ENCODE measurements at regions not wholly inside any gene's neighbourhood (a gene's known extent, or its start where the extent isn't known, plus 50 kb on each side); places are given as distances from the start of the nearest gene placed in this dataset.
"Not testable (repeated sequence)": the region's sequence is repeated elsewhere in the genome, so short reads cannot be mapped to it uniquely, and the experiment has no call there.

DNA sequence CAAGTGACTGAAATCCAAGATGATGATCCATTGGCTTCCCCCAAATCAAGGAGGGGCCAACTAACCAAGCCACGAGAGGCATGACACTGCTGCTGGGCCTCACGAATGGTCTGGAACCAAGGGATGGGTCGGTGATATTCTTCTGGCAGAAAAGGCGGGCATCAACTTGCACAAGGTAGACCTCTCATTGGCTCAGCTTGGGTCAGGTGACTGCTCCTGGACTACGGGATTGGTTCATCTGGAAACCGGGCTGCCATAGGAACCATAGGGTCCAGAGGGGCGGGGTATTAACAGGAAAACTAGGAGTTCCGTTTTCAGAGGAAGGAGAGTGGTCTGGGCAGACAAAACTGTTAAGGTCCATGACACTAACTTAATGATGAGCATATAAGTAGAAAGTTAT lies 100.9 kb downstream of the TFAP2C start:
- DNase-seq = no peak

DNA sequence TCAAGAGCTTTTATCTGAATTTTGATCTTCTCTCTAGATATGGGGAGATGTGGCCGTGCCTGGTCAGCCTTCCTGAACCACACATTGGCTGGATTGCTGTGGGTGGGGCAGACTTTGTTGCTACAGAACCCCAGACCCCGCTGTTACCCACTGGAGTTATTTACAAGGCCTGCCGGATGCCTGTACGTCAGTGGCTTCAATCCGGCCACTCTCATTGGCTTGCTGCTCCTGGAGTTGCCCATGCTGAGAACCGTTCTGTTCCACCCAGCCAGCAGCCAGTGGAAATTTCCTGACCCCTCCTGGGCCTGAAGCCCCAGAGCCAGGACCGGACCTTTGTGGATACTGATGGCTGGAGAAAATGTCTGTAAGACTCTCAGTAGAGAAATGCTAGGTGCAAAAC lies 101.9 kb downstream of the TFAP2C start:
- no peak for DNase-seq

DNA sequence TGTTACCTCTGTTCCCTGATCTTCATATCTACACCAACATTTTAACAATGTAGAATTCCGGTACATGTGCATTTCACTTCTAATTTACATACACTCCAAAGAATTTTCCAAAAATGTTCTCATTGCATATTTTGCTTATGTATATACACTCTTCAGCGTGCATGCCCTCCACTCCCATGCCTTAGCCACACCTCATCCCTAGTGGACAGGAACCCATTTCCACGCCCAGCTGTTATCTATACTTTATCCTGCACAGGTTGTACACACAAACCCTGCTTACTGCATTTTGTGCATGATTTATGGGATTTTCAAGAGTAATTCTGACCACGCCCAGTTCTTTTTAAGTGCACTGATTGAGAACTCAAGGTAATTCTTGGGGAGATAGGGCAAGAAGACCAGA lies 102.4 kb downstream of the TFAP2C start:
- no peak for DNase-seq

DNA sequence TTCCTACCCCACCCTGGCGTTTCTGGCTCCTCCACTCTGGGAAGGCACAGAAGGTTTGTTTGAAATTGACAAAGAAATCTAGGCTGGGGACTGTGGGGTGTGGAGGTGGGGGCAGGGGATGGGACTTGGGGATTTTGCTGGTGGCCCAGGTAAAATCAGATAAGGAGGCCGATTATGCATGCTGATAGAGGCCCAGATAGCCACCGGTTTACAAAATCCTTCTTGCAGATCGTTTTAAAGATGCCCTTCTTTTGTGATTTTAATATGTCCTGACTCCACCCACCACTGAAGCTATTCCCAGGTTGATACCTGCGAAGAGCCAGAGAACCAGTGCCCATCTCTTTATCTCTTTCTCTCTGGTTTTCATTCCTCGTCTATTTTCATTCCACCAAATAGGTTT lies 104.9 kb downstream of the TFAP2C start:
- no peak for DNase-seq

DNA sequence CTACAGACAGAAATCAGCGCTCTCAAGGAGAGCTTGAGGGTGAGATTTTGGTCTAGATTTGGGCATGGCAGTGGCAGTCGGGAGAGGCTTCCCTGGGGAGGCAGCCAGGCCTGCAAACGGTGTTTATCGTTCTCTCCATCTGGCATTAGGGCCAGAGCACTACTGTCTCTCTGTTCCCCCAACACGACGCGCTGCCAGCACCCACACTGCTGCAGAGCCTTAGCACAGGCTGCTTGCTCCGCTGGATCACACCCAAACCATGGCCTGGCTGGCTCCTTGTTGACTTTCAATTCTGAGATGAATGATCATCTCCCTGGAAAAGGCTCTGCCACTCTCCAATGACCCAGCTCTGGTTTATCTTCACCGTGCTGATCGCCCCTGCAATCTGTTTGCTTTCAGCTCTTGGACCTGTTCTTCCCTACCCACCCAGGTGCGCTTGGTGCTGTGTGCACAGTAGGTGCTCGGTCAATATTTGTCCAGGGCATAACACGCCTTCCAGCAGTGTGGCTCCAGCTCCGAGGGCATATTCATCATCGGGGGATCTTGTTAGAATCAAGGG lies 106.1 kb downstream of the TFAP2C start:
- DNase-seq = no peak

DNA sequence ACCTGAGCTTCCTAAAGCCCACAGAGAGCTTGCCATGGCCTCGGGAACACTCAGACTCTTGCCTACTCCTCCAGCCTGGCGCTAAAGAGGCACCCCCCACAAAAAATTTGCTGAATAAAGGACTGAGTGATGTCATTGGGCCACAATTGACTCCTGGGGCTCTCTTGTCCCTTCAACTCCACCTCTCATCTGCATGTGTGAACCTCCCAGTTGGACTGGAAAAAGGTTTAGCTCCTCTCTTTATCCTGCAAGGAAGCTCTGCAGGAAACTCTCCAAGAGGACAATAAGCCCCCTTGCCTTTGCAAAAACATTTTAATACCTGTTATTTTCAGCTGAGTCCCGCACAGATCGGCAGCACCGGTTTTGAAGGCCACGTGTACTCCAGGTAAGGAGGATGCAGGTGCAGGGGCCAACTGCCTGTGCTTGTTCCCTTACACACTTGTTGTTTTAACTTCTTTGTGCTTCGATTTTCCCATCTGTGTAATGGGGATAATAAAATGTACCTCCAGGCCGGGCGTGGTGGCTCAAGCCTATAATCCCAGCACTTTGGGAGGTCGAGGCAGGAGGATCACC lies 107.3 kb downstream of the TFAP2C start:
- no peak for DNase-seq

DNA sequence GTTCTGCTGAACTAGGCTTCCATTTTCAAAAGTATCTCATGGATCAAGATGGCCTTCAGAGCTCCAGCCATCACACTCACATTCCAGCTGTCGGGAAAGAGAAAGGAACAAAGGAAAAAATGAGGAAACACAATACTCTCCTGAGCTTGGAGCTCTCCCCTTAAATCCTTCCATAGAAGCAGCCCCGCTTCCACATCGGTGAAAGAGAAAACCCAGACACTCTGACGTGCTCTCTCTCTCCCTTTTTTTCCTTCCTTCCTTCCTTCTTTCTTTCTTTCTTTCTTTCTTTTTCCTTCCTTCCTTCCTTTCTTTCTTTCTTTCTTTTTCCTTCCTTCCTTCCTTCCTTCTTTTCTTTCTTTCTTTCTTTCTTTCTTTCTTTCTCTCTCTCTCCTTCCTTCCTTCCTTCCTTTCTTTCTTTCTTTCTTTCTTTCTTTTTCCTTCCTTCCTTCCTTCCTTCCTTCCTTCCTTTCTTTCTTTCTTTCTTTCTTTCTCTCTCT lies 115.3 kb downstream of the TFAP2C start:
- not testable (repeated sequence) for DNase-seq

DNA sequence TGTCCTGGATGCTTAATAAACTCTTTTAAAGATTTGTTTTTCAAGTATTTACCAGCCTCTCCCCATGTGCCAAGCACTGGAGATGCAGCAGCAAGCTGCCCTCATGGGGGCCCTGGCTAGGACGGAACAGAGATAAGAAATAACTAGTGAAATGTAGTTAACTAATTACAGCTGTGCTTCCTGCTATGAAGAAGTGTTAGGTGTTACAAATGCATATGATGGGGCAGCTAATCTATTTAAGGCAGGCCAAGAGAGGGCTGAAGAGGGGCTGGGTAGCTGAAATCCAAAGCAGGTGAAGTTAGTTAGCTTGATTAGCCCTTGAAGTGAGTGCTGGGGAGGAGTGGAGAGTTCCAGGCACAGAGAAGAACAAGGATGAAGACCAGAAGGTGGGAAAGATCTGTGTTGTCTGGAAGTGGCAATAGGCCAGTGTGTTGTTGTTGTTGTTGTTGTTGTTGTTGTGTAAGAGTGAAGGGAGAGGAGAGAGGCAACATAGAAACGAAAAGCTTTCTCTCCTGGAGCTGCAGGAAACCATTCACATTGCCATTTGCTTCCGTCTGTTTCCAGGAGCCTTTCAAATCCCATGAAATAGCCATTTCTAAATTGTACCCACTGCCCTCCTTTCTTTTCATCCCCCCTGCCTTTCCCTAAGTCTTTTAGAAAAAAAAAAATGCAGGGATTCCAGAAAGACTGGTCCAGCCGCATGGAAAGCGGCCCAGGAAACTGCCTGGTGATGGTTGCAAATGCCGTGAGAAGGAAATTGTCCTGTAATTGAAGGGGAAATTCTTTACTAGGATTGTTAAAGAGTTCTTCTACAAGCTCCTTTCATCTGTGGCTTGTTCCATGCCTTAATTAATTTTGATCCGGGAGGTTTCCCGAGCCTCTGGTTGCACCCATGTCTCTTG lies 119.6 kb downstream of the TFAP2C start:
- no peak for DNase-seq

DNA sequence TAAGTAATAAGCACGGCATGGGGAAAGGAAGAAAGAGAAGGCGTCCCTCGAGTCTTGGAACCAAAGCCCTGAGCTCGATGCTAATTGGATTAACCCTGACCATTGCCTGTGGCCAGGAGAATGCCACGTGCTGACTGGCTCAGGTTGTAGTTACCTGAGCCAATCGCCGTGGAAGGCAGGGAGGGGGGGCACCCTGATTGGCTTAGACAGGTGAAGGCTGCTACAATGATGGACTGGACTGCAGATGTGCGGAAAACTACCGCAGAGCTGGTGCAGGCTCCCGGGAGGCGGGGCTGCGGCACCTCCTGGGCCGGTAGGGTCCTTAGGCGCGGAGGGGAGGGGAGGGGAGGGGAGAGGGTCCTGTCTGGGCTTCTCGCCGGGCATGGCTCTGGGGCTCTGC lies 121.3 kb downstream of the TFAP2C start:
- DNase-seq = no peak

DNA sequence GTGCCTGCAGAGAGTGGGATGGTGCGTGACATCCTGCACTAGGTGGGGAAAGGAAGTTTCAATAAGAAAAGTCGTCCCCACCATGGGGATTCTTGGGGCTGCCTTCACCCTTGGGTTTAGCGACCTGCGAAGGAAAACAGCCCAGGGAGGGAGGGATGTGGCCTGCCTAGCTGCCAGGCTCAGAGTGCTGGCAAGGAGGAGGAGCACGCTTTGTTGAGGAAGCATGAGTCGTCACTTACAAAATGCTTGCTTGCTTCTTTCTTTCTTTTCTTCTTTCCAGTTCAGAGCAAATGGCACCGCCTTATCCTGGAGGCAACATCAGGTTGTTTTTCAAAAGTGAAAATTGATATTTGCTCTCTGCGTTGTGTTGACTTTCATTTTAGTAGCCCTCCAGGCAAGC lies 123.2 kb downstream of the TFAP2C start:
- no peak for DNase-seq

DNA sequence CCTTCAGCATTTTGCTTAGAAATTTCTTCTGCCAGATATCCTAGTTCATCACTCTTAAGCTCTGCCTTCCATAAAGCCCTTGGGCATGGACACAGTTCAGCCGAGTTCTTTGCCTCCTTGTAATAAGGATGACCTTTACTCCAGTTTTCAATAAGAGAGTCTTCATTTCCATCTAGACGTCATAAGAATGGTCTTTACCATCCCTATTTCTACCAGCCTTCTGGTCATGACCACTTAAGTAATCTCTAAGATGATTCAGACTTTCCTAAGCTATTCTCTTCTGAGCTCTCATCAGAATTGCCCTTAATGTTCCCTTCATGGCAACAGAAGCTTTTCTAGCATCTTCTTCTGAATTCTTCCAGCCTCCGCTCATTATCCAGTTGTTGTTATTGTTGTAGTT lies 126.1 kb downstream of the TFAP2C start:
- no peak for DNase-seq

DNA sequence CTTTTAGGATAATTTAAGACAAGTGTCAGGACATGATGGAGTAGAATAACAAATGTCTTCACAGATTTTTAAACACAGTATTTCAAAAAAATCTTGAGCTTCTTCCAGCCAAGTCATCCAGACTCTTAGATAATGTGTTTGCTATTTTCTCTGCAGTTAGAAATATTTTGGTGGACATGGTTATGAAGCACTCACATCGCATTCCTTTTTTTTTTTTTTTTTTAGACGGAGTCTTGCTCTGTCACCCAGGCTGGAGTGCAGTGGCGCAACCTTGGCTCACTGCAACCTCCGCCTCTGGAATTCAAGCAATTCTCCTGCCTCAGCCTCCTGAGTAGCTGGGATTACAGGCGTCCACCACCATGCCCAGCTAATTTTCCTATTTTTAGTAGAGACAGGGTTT lies 127.6 kb downstream of the TFAP2C start:
- DNase-seq = not testable (repeated sequence)

DNA sequence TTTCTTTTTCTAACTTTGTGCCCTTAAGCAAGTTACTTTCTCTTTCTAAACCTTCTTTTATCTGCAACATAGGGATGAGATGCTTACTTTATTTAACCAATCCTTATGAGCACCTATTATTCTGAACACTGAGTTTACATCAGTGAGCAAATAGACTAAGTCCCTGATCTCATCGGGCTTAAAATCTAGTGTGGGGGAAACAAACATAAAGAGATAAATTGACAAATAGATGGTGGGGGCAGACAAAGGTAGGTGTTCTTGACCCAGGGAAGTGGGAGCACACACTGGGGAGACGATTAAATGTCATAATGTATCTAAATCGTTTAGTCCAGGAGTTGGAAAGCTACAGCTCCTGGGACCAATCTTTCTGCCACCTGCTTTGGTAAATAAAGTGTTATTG lies 129.6 kb downstream of the TFAP2C start:
- DNase-seq = no peak

DNA sequence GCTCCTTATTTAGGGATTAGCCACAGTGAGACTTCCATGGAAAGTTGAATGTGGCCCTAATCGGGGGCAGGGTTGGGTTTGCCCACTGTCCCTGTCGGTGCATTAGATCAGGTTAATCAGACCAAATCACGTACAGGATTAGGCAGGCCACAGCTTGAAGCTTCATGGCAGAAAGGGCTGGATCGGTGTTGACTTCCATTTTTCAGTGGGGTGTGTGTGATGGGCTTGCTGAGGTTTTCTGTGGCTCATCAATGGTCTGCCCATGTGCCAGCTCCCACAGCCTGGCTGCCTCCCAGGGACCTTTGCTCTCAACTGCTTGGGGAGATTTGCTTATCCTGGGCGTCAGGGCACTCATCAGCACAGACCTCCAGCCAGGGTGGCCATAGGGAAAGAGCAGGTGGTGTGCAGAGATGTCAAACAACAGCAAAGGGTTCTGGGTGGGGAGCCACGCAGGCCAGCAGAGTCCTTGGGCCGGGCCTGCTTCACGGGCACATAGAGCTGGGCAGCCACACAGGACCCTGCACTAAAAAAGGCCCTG lies 130.7 kb downstream of the TFAP2C start:
- DNase-seq = no peak

DNA sequence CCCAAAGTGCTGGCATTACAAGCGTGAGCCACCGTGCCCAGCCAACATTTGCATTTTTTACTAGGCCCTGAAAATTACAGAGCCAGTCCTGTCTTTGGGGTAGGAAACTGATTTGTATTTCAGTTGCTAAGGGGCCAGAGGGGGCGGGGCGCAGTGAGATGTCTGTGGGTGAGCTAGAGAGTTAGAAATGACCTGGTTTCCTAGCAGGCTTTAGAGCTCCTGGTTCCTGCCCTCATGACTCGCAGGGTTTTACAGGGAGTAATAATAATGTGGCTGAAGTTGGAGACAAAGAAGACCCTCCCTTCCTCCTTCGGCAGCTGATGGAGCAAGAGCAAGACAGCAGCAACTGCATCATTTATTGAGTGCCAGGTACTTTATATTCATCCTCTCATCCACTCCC lies 131.5 kb downstream of the TFAP2C start:
- DNase-seq = no peak

DNA sequence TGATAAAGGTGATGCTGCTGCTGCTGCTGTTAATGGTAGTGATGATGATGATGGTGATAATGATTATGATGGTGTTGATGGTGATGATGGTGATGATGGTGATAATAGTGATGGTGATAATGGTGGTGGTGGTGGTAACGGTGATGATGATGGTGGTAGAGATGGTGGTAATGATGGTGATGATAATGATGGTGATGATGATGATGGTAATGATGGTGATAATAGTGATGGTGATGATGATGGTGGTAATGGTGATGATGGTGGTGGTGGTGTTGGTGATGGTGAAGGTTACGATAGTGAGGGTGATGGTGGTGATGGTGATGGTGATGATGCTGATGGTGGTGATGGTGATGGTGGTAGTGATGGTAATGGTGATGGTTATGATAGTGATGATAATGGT lies 132.3 kb downstream of the TFAP2C start:
- no peak for DNase-seq

DNA sequence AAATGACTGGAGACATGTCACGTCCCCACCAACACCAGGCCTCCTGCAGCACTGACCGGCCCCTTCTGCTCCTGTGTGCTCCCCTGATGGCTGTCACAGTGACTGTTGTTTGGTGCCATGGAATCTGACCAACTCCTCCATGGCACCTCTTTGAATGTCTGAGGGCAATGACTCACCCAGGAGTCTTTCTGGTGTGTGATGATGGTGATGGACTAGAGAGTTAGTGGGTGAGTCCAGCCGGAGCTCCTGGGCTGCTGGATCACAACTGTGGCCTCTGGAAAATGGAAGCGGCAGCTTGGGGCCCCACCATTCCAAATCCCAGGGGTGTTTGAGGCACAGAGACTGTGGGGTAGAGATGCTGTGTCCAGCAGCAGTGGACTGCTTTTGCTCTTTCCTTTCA lies 133.3 kb downstream of the TFAP2C start:
- no peak for DNase-seq

DNA sequence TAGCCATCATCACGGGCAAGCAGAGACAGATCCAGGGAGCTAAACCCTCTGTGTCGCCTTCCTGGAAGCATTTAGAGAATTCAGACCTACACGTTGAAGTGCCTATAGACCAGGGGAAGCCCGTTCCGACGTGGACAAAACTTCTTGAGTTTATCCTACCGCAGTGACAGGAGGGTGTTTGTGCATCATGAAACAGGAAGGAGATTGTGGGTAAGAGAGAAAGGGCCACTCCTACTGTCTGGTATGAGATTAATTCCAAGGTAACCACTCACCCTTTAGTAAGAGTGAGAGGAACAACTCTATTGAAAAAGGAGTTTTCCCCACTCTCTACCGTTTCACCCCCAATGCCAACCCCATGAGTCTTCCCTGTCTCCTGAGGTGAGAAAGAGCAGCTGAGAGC lies 133.7 kb downstream of the TFAP2C start:
- DNase-seq = no peak

DNA sequence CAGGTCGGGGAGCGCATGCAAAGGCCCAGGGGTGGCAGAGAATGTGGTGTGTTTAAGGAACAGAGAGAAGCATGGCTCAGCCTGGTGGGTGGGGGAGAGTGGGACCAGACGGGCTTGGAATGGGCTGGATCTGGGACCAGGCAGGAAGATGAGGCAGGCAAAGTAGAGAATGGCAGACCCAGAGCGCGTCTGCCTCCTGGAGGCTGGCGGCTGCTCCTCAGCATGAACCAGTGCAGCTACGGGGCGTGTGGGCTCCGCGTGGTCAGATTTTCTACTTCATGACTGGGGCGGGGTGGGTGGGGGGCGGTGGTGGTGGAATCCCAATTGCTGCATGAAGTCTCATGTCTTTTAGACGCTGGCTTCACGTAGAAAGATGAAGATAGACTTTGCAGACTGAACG lies 135.6 kb downstream of the TFAP2C start:
- DNase-seq = no peak

DNA sequence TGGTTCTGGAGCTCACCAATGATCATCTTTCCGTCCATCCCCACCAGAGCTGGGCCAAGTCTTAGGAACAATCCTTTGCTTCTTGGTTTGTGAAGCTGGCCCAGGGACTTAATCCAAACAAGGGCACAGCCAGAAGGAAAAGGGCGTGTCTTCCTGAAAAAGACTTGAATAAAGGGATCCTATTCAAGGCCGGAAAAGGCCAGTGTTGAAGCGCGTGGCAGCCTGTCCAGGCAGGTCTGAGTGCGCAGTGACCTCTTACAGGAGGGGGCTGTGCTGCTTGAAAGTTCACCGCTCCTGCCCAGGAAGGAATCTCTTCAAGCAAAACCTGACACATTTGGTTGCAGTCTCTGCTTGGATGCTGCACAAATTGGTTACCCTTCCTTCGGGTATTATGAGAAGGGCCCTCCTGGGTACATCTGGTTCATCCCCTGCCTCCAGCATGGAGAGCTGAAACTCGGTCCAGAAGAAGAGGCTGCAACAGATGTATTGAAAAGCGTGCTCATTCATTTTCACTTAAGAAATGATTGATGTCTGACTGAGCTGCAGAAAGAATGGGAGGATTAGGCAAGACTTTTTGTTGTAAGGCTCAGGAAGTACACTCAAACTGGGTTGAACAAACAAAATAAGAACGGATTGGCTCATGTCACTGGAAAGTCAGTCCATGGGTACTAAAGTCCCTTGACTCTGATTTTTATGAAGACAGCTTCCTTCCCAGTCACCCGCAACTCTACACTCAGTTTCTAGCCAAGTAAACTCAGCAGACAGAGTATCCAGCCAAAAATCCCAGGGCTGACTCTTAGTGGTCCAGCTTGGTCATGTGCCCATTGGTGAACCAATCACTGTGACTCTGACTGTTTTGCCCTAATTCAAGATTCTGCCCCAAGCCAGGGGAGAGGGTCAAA lies 136.3 kb downstream of the TFAP2C start:
- no peak for DNase-seq

DNA sequence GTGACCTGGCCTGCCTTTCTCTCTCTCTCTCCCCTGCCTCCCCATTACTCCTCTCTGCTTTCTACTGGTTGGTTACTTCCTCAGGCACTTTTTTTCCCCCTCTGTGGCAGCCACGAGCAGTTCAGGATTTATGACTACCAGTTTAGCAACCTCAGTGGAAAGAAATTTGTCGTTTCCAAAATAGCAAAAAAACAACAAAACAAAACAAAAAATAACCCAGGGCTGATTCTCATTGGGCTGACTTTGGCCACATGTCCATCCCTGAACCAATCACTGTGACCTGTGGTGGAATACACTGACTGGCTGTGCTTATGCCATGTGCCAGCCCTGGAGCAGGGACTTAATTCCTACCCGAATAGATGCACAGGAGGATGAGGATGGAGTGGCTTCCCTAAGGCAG lies 137.4 kb downstream of the TFAP2C start:
- no peak for DNase-seq

DNA sequence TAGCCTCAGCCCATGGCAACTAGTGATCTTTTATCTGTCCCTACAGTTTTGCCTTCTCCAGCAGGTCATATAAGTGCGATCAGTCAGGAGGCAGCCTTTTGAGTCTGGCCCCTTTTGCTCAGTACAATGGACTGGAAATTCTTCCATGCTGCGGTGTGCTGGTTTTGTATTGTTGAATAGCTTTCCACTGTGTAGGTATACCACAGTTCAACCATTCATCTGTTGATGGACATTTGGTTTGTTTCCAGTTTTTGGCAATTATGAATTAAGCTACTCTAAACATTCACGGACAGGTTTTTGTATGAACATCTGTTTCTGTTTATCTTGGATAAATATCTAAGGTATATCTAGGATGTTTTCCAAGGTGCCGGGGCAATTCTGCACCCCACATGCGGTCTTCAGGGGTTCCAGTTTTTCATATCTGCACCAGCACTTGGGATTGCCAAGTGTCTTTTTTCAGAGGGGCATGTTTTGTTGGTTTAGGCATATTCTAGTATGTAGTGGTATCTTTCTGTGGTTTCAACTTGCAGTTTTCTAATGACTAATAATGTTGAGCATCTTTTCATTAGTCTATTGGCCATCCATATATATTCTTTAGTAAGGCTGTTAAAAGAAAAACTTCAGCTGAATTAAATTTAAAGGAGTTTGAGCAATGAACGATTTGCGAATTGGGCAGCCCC lies 141.0 kb downstream of the TFAP2C start:
- DNase-seq = no peak

All from NCI-H146 (cell line).